GM18873 (cell line): ENCODE measurements at regions not wholly inside any gene's neighbourhood (a gene's known extent, or its start where the extent isn't known, plus 50 kb on each side); places are given as distances from the start of the nearest gene placed in this dataset.
"Not testable (repeated sequence)": the region's sequence is repeated elsewhere in the genome, so short reads cannot be mapped to it uniquely, and the experiment has no call there.

Experiments used
- ATAC-seq: cut with Tn5 transposase; IDR thresholded peaks from one replicate; pipeline ENCODE4 v1.9.1; 2021; ENCODE audit warnings: mild to moderate bottlenecking, moderate library complexity, moderate number of reproducible peaks; ENCODE audit not compliant: unreplicated experiment, low FRiP score

DNA sequence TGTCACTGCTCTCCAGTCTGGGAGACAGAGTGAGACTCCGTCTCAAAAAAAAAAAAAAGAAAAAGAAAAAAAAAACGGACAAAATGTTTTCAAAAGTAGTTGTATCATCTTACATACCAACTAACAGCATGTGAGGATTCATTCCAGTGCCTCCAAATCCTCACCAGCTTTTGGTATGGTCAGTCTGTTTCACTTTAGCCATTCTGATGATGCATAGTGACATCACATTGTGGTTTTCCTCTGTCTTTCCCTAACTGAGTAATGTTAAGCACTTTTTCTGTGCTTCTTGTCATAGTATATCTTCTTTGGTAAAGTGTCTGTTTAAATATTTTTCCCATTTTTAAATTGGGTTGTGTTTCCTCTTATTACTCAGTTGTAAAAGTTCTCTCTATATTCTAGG, 251.4 kb upstream of the CTBP2 start:
- ATAC-seq, result no peak

DNA sequence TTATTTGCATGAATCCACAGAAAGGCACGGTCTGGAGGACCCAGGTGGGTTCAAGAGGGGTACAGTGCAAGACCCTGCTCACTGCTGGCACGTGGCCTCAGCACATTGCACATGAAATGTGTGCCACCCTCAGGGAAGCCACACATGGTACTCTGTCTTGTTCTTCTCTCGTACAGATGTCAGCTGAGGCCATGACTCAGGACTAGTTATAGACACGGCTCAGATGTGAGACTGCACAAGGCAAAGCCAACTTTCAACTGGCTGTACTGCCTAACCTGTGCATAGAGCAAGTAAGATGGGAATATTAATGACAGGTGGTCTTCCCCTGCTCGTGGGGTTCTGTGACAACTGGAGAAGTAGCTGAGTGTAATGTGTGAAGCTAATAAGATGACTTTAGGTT, 249.4 kb upstream of the CTBP2 start:
- ATAC-seq, result no peak

DNA sequence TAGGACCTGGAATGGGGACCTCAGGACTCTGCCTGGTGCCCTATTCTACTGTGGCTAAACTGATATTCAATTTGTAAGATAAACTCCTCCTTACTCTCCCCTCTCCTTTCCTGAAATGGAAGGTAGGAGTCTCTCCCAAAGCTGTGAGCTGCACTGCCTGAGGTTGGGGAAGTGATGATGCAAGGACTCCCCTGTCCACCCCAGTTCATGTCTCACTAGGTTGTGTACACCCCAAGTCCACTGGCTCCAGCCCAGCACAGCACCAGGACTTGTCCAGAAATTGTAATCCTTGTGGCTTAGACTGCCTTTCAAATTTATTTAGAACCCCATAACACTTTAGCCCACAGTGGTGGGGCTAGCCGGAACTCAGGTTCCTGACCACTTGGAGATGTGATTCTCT, 247.2 kb upstream of the CTBP2 start:
- ATAC-seq, result no peak

DNA sequence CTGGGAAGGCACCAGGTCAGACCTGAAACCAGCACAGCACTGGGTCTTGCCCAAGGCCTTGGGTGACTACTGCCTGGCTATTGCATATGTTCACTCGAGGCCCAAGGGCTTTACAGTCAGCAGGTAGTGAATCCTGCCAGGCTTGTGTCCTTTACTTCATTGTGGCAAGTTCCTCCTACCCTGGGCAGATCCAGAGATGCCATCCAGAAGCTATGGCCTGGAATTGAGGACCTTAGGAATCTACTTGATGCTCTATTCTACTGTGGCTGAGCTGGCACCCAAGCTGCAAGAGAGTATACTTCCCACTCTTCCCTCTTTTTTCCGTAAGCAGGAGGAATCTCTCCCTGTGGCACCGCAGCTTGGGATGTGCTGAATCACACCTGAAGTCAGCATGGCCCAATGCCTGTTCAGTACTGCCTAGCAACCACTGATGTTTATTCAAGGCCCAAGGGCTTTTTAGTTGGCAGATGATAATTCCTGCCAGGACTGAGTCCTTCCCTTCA, 246.7 kb upstream of the CTBP2 start:
- no peak for ATAC-seq

DNA sequence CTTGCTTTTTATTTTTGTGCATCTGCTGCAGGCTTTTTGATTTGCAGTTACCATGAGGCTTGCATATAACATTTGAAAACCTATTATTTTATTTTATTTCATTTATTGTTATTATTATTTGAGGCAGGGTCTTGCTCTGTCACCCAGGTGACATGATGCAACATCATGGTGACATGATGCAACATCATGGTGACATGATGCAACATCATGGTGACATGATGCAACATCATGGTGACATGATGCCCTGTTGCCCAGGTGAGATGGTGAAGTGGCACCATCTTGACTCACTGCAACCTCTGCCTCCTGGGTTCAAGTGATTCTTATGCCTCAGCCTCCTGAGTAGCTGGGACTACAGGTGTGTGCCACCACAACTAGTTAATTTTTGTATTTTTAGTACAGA, 244.5 kb upstream of the CTBP2 start:
- ATAC-seq, result not testable (repeated sequence)

DNA sequence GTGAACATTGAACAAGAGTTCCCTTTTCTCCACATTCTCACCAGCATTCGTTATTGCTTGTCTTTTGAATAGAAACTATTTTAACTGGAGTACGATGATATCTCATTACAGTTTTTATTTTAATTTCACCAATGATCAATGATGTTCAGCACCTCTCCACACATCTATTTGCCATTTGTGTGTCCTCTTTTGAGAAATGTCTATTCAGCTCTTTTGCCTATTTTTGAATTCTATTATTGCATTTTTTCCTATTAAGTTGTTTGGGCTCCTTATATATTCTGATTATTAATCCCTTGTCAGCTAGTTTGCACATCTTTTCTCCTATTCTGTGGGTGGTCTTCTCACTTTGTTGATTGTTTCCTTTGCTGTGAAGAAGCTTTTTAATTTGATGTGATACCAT, 241.1 kb upstream of the CTBP2 start:
- no peak for ATAC-seq

DNA sequence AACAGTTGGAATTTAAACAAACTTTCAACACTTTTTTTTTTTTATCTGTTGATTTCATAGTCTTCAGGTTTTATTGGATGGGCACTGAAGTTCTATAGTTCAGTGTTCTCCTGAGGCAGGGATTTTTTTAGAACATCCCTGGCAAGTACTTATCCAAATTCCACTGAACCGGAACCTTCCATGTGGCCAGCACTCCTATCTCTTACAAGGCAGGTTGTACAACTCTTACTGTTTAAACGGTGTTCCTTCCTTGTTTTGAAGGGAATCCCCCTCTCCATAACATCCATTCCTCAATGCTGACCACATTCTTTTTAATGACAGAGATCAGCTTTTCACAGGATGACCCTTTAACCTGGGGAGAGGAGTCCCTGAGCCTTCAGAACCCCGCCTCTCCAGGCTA, 238.9 kb upstream of the CTBP2 start:
- no peak for ATAC-seq

DNA sequence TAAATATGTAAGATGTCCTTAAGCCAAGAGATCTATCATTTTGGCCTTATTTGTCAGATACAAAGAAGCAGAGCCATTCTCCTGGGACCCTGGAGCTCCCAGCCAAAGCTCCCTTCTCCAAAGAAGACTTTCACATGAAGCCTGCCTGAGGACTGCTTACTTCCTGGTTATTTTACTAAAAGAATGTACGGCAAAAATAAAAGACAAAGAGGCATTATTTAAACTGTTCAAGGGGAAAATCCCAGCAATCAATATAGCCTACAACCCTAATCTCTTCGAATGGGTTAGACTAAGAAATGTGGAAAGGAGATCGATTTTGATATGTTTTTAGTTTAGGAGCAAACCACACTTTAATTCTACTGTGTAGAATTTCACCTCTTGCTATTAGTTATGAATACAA, 237.9 kb upstream of the CTBP2 start:
- no peak for ATAC-seq

DNA sequence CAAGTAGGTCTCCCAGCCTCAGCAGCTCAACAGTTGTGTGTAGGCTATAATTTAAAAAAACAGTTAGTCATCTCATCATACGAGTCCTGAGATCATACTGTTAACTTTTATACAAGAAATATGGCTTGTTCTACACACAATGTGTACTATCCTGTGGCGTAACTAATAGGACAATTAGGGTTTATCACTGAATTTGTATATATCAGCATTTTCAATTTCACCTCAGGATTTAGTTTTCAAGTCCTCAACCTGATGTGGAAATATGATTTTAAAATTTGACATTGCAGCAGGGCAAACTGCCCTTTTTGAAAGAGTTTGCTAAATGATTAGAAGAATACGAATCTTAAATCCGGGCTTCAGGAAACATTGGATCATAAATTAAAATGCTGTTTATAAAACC, 237.2 kb upstream of the CTBP2 start:
- no peak for ATAC-seq

DNA sequence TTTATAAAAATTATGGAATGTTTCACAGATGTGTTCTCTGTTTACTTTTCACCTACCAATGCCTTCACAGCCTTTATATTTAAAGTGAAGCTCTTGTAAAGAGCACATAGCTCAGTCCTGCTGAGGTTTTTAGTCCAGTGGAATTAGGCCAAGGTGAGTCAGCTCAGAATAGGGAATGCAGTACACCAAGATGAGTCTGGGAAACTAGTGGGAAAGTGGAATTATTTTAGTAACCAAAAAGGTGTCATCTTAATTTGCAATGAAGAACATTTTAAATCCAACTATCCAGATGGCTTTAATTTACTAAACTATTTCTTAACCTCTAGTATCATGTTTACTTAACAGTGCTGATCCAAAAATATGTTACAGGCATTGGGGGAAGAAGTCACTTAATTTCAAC, 236.3 kb upstream of the CTBP2 start:
- ATAC-seq, result no peak

DNA sequence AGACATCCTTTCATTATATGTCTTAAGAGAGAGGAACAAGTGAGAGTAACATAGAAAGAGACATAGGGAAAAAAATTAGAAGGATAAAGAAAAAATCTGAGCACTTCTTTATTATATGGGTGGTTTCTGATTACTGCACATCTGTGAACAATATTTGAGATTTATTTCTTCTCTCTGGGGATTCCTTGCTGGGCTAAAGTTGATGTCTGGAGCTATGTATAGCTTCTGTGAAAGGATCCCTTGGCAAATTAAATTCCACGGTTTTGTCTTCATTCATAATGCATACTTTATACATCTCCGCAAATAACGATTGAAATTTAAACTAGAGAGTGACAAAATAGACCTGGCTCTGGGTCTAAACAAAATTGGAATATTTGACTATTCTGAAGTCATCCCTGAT, 232.2 kb upstream of the CTBP2 start:
- no peak for ATAC-seq

DNA sequence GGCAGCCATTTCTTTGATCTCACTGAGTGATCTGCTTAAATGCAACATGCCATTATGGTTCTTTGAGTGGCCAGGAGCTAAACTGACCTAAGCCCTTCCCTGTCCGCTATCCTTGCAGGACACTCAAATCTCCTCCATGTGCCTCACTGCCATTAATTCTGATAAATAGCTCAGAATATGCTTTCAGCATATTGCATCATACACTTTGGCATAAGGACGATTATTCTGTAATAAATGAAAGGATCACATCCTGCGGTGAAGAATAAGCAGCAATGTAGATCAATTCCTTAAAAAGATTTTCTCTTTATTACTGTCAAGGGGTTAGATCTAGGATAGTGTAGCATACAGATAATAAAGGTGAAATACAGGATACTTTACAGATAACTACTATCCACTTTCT, 231.8 kb upstream of the CTBP2 start:
- no peak for ATAC-seq

DNA sequence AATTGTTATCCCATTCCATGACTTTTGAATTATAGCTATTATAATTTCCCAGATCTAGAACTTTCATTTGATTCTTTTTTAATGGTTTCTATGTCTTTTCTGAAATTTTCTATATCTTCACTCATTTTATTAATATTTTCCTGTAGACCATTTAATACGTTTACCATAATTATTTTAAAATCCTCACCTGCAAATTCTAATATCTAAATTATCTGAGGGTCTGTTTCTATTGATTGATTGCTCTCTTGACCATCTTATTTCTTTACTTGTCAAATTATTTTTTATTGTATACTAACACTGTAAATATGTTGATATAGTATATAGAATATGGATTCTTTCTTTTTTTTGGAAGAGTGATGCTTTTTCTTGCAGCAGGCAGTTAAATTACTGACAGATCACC, 229.3 kb upstream of the CTBP2 start:
- no peak for ATAC-seq

DNA sequence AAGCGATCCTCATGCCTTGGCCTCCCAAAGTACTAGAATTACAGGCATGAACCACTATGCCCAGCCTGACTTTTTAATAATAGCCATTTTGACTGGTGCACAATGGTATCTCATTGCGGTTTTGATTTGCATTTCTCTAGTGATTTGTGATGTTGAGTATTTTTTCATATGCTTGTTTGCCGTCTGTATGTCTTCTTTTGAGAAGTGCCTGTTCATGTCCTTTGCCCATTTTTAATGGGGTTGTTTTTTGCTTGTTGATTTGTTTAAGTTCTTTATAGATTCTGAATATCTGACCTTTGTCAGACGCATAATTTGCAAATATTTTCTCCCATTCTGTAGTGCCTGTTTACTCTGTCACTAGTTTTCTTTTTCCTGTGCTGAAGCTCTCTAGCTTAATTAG, 219.2 kb upstream of the CTBP2 start:
- ATAC-seq, result no peak

DNA sequence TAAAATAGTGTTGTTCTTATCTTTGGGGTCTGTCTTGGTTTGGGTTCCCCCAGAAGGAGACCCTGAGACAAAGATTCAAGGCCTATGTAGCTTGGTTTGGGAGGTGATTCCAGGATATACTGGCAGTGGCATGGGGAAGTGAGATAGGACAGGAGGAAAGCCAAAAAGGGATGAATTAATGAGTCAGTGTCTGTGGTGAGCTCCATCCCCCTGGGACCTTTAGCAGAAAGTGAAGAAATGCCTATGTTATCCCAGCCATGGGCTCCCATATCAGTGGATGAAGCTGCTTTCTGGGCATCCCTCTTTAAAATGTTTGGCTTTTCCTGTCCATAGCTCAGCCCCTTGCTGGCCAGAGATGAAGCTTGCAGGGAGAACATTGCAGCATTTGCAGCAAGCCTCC, 217.0 kb upstream of the CTBP2 start:
- ATAC-seq, result no peak

DNA sequence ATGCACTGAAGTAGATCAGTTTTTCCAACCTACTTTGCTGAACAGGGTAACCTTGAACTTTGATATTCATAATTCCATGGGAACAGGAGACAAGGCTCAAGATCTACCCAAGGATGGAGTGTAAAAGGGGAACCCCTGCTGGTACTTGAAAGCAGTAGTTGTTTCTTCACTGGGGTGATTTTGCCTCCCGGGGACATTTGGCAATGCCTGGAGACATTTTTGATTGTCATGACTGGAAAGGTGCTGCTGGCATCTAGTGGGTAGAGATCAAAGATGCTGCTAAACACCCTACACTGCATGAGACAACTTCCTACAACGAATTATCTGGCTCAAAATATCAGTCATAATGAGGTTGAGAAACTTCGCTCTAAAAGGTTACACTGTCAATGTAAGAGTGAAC, 214.8 kb upstream of the CTBP2 start:
- ATAC-seq, result no peak

DNA sequence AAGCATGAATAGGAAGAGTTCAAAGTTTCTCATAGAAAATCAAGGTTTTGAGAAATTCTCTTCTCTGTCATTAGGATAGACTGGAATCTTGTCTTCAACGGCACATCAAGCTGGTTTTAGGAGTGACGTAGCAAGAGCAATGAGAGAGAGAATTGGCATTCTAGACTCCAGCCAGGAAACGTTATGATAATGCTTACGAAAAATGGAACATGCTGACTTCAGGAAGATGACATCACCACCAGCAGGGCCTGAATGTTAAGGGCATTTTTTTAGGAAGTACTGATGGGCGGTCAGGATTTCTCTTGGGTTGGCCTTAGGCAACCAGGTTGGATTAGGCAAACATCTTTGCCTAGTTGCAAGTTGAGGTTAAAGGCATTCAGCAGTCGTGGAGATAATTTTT, 213.2 kb upstream of the CTBP2 start:
- ATAC-seq, result no peak

DNA sequence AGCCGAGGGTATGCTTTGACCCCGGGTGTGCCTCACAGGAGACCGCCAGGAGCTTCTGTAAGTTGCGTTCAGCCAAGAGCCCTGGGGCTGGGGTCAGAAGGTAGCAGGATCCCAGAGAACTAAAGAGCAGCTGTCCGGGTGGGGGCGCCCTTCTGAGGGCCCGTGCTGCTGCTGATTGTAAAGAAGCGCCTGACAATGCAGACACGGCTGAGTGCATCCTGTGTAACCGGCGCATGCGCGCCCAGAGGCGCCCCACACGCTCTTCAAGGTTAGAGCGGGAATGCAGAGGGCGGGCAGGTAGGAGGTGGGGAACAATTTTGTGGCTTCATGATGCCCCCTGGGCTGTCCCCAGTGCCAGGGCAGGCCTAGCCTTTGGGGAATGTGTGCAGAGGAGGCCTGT, 210.2 kb upstream of the CTBP2 start:
- ATAC-seq, result no peak

DNA sequence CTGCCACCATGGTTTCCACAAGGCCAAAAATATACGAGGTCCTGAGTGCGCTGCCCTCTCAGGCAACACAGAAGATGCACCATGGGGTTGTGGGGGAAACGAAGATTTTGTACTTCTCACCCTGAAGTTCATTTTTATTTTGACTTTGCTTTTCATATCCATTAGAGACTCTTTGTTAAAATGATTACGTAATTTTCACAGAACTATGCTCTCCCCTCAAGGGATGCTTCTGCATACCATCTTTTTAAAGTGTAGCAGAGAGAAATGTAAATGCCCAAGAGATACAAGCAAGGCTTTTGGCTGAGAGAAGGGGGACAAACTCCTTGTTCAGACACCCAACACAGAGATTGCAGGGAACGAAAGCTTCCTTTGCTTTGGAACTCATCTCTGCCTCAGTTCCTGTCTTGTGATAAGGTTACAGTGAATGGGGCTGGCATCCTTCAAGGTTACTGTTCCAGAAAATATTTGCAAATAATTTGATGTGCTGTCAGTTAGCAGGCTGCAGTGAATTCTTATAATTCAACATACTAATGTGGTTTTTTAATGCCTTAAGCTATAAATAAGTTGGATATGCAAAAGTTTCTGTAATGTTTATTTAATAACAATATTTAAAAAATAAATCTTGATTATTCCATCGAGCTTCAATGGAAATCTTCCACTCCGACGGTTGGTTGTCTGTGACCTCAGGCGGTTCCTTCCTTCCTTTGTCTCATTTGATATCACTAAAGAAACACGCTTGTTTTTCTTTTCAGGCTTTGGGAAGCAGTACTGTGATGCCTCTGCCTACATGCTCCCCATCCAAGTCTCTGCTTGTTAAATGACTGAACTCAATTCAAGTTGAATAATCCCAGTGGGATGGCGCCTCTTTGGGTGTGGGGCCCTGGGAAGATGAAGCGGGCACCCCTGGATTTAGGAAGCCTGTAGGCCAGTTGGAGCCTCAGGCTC, 209.3 kb upstream of the CTBP2 start:
- no peak for ATAC-seq

DNA sequence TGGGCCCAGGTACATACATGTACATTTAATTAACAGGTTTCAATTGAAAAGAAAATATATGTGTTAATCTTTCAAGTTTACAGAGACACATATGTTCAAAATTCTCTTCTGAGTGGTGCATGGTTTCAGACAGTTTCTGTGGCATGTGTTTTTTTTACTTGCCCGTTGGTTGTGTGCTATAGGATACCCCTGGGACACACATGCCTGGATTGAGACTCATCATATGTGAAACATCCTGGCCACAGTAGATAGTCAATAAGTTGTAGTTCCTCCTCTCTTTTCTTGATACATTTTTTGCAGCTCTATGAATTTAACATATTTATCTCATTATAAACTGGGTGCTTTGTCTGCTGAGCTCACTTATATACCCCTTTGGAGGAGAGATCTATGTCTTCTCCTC, 207.8 kb upstream of the CTBP2 start:
- no peak for ATAC-seq

DNA sequence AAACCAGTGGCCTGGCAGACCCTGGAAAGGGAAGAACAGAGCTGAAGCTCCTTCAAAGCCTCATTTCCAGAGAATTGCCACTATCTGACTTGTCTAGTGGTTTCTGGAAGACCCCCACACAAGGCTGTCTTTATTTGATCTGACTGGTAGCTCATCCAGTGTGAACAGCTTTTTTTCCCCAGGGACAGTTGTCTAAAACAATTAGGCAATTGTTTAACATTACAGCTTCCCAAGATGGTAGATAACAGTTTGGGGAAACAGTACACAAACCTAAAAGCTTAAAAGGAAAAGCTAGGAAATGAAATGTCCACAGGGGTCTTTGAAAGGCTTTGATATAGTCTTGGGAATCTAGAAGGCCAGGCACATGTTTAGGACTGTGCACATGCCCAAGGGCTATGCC, 203.4 kb upstream of the CTBP2 start:
- ATAC-seq, result no peak

DNA sequence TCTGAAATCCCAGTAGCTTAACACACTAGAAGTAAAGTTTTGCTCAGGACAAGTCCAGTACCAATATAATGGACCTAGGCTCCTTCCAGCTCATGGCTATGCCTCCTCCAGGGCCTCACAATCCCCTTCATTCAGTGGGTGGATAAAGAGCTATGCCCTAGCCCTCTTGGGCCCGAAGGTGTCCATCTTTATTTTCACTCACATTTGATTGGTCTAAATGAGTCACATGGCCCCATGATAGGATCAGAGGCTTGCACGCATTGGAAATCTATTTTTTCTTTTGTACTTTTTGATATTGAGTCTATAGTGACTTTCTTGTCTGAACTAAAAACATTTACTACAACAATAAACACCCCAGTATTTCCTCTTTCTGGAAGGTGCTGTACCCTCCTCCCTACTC, 202.6 kb upstream of the CTBP2 start:
- no peak for ATAC-seq
